HCEC 1CT (cell line): ENCODE measurements at regions not wholly inside any gene's neighbourhood (a gene's known extent, or its start where the extent isn't known, plus 50 kb on each side); places are given as distances from the start of the nearest gene placed in this dataset.
A peak's percentile ranks its signal among the peaks of the same experiment; 100 is the strongest.
"Not testable (repeated sequence)": the region's sequence is repeated elsewhere in the genome, so short reads cannot be mapped to it uniquely, and the experiment has no call there.

Experiments
- DNase-seq: peaks from one replicate; pipeline ENCODE4 v3.0.0-alpha.2; 2017

DNA sequence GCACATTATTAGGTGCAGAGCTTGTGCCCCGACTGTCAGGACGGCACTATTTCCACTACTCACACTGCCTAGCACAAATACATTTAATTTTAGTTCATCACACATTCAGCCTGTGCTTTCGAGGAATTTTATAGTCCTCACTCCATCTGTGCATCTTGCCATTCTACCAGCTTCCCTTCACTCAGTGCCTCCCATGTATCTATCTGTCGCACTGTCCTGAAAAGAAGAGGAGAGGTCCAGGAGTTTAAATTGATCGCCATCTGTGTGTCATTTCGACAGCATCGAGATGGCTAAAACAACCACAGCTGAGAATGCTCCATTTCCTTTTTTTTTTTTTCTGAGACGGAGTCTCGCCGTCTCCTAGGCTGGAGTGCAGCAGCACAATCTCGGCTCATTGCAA, 97.6 kb upstream of the FOXN3 start:
- no peak for DNase-seq

DNA sequence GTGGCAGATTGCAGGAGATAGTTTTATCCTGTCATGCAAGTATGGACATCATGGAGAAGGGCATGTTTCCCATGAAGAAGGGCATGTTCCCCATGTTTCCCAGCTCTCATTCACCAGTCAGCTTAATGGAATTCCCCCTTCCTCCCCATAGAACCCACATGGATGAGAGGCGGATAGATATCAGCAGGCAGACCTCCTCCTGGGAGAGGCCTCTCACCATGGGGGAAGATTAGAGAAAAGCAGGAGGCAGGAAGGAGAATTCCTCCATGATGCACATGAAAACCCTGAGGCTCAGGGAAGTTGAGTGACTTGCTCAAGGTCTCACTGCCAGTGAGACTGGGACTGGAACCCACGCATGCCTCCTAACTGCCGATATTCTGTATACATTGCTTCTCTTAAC, 92.9 kb upstream of the FOXN3 start:
- DNase-seq = peak; percentile 55

DNA sequence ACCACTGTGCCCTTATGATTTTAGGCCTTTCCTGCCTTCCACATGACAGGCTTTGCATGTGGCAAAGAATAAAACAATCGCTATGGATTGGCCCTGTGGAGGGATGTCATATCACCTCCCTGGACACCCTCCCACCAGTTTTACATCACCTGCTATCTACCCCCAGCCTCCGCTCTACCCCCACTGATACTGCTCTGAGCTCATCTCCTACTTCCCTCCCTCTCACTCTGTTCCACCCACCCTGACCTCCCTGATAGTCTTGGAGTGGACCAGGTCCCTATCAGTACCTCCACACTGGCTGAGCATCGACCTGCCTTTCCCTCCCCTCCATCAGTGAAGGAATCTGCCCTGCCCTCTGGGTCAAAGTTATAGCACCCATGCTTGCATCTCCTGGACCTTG, 91.8 kb upstream of the FOXN3 start:
- no peak for DNase-seq

DNA sequence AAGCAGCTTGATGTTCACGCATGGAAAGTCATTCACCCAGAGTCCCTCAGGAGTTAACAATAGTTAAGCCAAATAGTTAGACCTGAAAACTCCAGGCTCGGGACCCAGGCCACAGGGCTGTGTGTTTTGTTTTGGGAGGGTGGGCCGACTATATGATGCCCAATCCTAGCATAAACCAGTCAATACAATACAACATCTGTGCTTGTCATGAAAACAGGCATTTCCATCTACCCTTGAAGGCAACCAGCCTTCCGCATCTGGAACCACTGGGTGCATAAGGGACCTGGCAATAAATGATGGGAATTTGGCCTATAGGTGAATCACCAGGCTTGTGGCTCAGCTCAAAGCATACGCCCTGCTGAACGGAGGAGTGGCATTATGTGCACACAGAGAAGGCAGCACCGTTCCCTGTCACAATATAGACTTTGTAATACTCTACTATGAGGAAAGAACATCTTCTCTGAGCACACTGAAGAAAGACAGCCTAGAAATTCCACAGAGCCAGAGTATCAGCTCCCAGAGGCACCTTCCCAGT, 91.0 kb upstream of the FOXN3 start:
- DNase-seq = peak; percentile 46

DNA sequence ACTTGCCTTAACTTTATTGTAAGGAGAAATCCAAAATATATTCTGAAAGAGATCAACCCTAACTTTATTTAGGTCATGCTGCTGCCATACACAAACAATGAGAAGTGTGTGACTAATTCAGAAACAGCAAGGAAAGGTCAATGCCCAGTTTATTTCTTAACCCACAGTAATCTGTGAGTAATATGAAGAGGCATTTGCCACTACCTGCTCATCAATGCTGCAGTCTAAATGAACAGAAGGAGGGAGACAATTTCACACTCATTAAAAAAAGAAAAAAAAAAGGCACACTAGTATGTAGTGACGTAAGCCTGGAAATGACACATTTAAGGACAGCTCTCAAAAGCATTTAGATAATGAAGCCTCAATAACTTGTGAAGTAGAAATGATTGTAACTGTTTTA, 90.5 kb upstream of the FOXN3 start:
- DNase-seq = peak; percentile 90

DNA sequence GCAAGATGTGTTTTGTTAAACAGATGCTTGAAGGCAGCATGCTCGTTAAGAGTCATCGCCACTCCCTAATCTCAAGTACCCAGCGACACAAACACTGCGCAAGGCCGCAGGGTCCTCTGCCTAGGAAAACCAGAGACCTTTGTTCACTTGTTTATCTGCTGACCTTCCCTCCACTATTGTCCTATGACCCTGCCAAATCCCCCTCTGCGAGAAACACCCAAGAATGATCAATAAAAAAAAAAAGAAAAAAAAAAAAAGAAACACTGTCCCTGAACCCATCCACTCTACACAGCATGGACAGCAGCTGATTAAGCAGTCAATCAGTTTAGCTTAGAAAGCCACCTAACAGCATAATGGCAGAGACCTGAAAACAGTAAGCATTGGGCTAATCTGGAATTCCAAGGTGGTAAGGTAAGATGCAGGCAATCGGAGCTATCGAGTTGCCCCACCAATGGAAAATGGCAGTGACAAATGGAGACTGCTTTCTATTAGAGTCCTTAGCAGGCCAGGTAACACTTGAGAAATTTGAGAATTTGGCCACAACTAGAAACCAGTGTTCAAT, 89.9 kb upstream of the FOXN3 start:
- not testable (repeated sequence) for DNase-seq

DNA sequence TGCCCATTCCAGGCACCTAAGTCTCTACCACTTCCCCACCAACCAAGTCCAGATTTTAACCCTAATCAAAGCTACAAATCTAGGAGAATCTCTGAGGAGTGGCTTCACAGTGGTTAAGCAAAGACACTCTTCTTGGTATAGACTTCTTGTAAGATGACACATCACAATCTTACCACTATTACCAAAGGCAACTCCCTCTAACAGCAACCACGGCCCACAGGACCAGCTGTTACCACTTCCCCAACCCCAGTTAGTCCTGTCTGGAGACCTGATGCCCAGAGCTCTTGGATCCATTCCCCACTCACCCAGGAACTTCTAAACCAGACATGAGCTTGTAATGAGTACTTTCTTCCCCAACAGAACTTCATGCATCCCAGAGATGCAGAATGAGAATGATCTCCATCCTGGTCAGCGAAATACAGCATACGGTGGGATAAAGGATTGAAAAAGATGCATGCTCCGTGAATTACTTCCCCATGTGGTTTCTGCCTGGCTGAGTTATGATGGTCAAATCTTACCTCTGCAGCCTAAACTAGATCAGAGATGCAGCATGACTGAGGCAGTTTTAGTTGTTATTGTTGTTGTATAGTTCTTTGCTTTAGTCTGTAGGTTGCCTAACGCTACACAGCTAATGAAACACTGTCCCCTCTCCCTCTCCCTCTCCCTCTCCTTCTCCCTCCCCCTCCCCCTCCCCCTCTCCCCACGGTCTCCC, 87.7 kb upstream of the FOXN3 start:
- DNase-seq = peak; percentile 71

DNA sequence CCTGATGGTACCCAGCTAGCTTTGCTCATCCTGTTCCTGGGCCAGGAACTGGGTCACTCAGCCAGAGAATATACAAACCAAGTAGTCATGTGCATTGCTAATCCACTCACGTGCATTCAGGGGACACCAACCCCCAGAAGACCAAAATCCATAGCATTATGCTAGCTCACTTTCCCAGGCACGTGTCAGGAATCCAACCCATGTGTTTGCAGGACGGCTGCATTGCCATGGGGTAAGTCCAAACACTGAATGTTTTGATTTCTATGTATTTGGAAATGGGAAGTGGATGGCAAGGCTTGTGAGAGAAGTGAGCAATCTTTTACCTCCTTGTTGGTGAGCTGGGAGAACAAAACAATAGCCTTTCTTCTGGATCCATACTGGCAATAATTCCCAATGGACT, 87.1 kb upstream of the FOXN3 start:
- peak; percentile 3 for DNase-seq

DNA sequence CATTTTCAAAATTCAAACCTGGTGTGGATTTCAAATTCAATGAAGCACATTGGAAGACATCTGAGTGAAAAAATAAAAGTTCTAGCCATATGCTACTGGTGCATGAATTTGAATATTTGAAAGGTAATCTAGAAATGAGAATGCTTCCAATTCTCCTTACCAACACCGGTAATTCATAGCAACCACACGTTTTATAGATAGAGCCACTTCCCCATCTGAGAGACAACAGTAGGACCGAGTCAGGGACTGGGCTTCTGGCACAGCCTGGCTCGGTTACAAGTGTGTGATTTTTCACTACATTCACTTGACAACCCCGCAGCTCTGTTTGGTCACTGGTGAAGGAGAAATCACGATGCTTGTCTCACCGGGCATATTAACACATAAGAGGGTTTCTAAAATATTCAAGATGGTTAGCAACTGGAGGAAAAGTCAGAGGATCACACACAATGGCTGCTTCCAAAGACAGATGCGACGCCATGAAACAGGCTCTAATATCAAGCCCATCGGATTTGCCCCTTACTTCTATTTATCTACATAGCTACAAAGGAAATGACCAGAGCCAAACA, 86.5 kb upstream of the FOXN3 start:
- DNase-seq = no peak

DNA sequence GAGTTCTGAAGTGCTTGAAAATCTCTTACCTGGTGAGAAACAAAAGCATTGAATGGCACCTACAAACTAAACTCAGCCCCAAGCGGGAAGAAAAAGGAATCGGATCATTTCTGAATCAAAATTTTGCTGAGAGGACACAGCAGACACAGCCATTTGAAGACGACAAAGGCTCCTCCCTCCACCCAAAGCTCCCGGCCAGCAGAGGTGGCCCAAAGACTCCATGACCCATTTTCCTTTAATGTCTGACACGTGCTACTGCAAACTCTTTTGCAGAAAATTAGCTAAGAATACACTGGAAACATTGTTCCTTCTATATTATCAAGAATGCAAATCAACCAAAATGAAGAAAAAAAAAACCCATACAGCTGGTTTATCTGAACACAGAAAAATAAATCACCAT, 85.9 kb upstream of the FOXN3 start:
- DNase-seq = no peak

DNA sequence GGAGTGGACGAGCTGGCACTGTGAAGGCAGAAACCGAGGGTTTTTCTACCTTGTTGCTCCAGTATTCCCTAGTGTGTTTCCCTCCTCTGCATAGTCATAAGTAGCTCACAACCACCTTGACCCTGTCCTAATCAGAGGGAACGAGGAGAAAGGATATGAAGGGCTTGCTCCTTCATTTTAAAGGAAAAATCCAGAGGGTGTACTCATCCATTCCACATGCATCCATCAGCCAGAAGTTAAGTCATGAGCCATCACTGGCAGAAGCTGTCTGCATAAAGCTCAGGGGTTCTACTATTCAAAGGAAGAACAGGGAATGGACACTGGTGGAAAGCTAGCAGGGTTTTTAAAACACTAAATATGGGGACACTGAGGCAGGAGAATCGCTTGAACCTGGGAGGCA, 84.3 kb upstream of the FOXN3 start:
- DNase-seq = no peak

DNA sequence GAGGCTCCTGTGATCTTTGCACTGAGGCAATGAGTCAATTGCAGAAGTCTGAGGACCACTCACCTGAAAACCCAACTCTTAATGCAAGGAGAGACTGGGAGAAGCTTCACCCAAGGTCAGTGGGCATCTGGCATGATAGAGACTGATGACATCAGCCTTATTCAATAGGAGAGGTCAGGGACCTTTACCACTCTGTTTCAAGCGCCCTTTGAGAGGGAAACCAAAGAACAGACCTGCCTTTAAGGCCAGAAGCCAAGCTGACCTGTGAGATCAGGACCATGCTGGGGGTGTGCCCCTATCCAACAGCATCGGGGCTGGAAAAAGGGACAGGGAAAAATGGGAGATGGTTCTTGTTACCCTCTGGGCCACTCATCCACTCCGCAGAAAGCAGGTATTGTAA, 83.3 kb upstream of the FOXN3 start:
- no peak for DNase-seq

DNA sequence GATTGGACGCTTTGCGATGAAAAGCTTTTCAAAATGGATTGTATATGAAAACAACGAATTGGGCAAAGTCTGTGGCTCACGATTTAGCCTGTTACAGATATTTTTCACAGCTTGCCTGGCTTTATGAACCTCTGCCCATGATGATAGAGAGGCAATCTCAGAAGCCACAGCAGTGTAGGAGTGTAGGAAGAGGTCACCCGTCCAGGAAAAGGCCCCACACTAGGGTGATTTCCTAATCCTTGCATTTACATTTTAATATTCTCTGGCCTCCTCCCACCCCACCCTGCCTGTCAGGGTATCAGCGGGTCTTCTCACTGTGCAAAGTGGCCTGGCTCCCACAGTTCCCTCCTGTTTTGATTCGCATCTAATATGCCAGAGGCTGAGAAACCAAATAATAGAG, 81.8 kb upstream of the FOXN3 start:
- DNase-seq = no peak

DNA sequence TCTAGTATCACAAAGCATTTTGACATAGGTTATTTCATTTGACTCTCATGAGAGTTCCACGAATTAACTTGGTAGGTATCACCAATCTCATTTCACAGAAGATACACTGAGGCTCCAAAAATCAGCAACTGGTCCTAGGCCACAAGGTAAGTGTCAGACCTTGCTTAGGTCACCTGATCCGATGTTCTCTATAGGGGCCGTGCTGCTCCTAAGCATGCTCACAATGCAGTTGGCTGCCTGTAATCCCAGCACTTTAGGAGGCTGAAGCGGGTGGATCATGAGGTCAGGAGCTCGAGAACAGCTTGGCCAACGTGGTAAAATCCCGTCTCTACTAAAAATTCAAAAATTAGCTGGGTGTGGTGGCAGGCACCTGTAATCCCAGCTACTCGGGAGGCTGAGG, 78.7 kb upstream of the FOXN3 start:
- DNase-seq = no peak

DNA sequence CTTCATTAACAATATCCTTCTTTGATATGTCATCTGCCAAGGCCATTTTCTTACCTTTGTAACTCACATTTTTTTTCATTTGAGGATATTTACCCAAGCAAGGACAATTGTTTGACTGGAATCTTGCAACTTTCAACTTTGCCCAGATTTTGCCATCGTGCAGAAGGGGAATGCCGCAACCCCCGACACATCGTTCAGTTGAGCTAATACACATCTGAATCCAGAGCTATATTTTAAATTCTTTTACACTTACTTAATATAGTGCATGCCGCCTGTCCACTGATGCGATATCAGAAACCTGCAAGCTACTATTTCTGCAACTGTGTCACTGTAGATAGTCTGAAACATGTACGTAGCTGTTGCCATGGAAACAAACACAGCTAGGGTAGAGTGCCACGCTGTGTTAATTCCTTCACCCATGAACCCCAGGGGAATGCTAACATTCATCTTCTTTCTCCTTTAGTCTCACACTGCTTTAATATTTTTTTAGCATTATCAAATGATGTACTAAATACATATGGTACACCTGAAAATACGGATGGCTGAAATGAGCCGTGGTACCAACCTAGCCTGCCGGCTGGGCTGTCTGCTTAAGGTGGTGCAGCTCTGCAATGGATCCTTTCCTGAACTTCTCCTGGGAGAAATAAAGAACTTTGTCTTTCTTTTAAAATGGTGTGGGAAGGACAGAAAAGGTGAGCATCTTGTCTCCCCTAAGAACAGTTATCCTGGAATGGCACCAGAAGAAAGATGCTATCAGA, 77.0 kb upstream of the FOXN3 start:
- DNase-seq = no peak

DNA sequence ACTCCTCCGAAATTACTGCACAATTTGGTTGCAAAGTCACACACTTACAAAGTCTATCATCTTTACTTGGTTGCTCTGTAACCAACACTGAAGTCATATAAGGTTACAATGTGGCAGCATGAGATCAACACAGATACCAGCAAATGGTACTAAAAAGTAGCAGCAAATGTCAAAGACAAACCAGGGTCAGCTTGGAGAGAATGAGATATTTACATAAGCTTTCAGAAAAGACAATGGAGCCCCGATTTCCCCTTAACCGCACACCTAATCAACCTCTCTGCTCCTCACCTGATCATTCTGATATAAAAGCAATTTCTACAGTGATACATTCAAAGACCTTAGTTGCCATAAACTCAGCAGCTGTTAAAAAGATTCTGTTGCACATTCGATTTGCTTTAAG, 76.4 kb upstream of the FOXN3 start:
- DNase-seq = no peak

DNA sequence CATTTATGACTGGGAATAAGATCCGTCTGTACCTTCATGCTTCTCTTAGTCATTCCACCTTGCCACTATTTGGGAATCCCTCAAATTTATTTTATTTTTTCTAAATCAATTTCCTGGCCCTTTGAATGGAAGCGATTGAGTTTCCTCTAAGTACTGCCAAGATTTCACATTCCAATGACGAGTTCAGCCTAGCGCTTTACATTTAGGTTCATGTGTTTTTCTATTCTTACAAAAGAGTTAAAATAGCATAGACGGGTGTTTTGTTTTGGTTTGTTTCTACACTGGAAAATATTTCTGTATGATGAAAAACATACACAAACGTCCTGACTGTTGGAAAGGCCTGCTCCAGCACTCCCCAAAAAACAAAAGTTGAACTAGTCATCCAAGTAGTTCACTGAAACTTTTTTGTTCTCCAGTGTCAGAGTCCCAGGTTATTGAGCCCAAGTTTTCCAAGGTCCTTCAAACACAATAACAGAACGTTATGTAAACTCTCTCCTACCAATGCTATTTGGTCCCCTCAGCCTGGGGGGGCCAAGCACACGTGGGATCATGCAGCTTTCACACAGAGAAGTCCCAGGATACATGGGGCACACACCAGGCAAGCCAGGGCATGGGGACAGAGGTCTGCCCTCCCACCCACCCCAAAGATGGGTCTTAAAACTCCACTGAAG, 74.8 kb upstream of the FOXN3 start:
- DNase-seq = no peak

DNA sequence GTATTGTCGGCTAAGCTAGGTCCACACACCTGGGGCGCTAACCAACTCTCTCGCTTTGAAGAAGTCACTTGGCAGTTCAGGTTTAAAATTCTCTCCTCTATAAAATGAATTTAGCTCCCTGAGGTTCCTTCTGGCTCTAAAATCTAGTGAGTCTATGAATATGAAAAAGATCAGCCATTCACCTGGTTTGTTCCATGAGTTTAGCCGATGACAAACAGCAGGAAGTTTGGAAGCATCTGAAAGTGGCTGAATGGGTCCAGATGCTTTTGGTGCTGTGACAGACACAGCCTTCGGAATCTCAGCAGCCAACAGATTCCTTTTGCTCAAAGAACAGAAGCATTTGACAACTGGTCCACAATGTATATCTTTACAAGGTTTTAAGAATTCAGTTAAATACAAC, 73.4 kb upstream of the FOXN3 start:
- no peak for DNase-seq

DNA sequence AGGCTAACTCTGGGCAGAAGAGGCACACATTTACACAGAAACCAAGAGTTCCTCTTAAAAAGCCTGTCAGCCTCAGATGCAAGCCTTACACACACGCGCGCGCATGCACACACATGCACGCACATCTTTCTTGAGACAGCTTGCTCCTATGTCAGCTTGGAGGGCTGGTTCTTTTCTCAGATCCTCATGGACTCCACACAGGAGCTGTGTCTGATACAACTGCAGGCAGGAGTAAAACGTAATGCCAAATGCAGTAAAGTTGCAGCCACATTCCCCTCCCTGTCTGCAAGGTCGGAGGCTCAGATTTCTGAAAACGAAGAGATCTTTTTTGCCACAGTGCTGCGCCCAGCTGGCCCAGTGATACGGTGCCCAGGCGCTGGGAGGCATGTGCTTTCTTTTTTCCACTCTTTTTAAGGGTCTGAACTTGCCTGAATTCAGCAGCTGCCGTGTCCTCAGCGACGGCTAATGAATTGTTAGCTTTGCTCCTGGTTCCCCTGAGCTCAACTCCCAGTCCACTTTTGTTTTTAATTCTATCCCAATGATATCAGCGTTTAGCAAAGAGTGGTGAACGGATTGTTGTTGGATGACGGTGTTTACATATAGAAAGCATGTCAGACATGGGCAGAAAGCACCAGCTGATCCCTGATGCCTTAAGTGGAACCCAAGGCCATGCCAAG, 72.9 kb upstream of the FOXN3 start:
- DNase-seq = no peak

DNA sequence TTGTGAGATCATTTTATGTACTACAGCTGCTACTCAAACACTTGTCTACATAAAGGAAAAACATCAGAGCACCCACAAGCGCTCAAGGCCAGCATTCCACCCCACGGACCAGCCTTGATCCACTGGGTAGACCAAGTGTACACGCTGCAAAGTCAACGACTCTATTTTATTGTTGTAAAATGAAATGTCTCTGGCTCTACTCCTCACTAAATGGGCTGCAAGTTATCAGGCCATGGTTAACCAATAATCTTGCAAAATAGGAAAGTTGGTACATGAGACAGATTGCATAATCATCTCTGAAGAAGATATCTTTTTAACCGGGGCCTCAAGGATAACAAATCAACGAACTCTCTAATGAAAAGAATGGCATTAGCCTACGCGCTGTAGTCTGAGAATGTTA, 69.9 kb upstream of the FOXN3 start:
- DNase-seq = no peak

DNA sequence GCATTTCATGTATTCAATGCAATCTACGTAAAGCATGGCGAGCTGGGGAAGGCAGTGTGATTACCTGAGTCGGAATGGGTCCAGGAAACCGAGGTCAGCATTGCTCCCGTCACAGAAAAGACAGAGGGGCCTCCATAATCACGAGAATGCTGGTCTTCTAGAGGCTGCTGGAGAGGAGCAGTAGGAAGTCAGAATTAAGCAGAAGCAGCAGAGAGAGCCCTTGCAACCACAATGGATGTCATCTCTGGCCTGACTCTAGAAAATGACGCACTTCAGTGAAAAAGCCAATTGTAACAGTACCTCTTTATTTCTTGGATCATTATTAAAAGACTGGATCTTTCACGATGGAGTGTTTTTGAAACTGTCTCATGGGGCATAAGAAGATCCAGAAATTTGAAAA, 69.5 kb upstream of the FOXN3 start:
- DNase-seq = no peak

DNA sequence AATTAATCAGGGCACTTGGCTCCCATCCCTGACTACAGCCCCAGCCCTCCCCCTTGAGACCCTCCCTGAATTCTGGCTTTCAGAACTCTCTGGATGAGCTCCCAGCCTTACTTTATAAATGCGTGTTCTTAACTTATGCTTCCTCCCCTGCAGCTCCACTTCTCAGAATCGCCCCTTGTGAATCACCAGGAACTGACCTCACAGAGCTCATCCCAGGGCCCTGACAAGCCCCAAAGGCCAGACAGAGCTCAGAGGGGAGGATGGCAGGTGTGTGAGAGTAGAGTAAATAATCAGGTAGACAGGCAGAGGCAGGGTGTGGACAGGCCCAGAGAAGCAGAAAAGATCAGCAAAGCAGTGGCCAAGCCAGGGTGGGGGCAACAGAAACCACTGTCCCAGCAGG, 68.2 kb upstream of the FOXN3 start:
- no peak for DNase-seq
